NCI-H2171 treated with DMSO at 0.1 percent for 48 hours (cell line): ENCODE measurements at regions not wholly inside any gene's neighbourhood (a gene's known extent, or its start where the extent isn't known, plus 50 kb on each side); places are given as distances from the start of the nearest gene placed in this dataset.

Experiments used
- DNase-seq: peaks from one replicate; lab custom pipeline; 2025; lab: John Stamatoyannopoulos, UW

DNA sequence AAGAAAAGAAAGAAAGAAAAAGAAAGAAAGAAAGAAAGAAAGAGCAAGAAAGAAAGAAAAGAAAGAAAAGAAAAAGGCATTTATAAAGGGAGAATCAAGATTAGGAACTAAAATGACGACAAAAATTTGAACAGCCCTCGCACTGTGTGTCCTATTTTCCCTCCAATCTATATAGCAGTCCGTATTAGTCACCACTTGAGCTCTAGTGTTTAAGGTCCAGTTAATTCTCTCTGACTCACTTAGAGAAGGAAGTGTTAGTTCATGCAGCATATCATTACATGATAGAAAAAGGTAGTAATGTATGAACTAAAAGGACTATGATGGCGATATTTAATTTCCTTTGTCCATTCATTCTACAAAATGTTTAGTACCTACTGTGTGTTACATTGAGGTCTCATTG lies 122.7 kb downstream of the CBLL2 start:
- no peak for DNase-seq

DNA sequence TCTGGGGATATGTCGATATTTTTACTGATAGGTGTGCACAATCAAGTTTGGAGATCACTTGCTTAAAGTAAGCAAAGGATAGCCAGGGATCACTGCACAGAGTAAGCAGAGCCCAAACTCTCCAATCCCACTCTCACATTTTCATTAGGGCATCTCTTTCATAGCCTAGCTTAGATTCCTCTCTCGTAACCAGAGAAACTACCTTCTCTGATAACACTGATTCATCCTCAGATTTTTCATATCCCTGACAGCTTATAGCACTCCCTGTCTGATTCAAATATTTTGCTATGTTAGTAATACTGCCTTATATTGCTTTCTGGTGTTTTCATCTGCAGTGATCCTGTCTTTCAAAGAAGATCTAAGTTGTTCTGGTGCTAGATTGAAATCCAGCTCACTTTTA lies 123.7 kb downstream of the CBLL2 start:
- no peak for DNase-seq

- no peak for DNase-seq
Observed at GRCh38 chrX:22397566-22397965, 124.9 kb downstream of the CBLL2 start.

- peak; percentile 12 for DNase-seq
Observed at GRCh38 chrX:22399437-22400192, 126.9 kb downstream of the CBLL2 start.

DNA sequence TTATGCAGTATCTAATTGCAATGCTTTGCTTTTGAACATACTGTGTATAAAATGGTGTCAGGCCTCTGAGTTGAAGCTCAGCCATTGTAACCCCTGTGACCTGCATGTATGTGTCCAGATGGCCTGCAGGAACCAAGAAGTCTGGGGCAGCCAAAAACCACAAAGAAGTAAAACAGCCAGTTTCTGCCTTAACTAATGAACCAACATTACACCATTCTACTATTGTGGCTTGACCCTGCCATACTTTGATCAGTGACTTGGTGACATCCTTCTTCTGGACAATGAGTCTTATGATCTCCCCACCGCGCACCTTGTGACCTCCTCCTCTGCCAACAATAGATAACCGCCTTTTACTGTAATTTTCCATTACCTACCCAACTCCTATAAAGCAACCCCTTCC lies 131.6 kb downstream of the CBLL2 start:
- no peak for DNase-seq

GRCh38 chrX:22406201-22406737 lies 133.6 kb downstream of the CBLL2 start:
- DNase-seq, result no peak

DNA sequence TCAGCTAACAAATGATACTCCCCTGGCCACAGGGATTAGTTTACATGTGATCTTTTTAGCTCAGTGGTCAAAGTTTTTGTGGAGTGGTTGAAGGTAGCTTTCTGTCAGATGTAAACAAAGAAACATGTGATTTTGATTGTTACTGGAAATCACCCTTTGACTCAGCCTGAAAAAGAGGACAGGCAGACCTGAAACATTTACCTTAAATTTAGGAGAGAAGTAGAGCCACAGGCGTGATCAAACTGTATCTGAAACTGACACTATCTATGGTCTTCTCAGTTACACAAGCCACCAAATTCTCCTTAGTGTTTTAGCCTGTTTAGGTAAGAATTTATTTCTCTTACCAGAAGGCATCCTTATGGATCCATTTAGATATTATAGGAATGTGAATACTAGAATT lies 136.7 kb downstream of the CBLL2 start:
- DNase-seq, result no peak

DNA sequence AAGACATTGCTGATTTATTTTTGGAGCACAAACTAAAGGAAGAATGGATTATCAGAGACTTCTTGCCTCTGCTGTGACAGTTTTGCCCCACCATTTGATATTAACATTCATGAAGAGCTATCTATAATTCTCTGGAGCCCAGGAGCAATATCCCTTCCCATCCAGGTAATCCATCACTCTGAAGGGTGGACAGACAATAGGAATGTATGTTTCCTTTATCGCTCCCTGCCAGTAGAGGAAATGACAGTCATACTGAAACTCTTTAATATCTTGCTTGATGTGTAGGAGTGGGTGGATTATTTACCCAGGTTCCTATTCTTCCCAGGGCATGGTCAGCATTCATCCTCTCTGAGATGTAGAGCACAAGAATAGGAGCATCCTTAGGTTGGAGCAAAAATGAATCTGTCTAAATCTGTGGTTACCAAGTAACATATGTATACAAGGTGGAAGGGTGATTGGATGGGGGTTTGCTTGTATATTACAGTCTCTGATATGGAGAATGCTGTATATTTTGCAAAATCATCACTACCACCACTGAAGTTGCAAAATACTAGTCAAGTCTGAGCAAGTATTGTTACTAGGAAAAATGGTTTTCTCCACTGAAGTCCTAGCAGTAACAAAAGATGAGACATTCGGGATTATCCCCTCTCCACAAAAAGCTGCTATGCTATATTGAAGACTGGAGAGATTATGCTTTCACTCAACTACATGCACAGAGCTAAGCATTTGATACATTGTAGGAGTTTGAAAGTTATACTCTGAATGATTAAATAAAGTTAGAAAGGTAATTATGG lies 151.6 kb downstream of the CBLL2 start:
- no peak for DNase-seq

GRCh38 chrX:22424919-22425318 lies 152.2 kb downstream of the CBLL2 start:
- DNase-seq, result no peak

DNA sequence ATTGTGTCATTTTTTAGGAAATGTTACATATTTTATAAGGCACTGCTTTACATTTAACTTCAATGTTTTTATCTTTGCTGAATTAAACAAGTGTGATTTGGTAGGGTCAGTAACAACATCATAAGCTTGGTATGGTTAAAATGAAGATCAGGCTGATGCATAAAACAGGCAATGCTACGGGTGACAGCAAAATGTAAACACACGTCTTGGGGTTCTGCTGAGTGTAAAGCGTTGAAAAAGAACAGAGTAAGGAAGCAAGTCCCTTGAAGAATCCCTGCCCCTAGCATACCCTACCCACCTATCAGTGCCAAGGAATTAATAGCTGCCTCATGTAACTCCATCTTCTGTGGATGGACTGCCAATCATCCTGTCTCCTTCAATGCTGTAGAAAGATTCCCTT lies 157.0 kb downstream of the CBLL2 start:
- DNase-seq, result no peak

GRCh38 chrX:22430701-22431100 lies 158.0 kb downstream of the CBLL2 start:
- DNase-seq, result no peak

DNA sequence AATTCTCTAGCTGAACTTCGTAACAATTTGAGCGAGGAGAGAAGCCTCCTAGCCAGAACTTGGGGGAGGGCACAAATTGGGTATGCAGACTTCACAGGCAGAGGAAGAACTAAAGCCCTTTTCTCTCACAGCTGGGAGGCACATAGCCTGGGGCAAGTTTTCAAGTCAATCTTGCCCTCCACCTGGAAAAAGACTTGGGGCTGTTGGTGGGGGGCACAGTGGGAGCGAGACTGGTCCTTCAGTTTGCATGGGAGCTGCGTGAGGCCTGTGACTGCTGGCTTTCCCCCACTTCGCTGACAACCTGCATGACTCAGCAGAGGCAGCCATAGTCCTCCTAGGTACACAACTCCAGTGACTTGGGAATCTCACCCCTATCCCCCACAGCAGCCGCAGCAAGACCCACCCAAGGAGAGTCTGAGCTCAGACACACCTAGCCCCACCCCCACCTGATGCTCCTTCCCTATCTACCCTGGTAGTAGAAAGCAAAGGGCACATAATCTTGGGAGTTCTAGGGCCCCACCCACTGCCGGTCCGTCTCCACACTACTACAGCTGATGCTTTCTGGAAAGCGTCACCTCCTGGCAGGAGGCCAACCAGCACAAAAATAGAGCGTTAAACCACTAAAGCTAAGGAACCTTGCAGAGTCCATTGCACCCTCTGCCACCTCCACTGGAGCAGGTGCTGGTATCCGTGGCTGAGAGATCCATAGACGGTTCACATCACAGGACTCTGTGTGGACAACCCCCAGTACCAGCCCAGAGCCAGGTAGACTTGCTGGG lies 160.8 kb downstream of the CBLL2 start:
- DNase-seq, result no peak

DNA sequence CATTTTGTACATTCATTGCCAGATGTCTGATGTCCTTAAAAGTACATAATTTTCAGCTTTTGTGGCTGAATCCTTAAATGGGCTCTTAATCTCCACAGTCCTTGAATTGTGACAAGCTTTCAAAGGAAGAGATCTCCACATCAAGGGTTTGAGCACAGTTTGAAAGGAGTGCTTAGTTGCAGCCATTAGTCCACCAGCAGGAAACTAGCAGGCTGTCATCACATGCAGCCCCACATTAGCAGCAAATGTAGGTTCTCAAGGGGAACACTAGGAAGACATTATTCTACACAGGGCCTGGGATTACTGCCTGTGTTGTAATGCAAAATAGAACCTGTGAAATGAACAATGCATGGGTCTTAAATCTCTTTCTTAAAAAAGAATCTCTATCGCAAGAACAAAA lies 173.2 kb downstream of the CBLL2 start:
- no peak for DNase-seq

DNA sequence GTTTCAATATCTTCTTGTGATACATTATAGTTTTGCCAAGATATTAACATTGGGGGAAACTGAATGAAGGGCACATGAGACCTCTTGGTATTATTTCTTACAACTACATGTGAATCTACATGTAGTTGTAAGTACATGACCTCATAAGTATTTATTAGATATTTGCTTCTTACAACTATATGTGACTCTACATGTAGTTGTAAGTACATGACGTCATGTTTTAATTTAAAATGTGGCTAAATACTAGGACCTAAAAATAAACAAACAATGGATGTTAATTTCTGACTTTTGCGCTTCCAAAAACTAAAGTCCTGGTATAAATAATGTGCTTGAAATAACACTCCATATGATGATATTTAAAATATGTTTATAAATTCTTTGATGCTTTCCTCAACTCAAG lies 190.2 kb downstream of the CBLL2 start:
- DNase-seq, result no peak

DNA sequence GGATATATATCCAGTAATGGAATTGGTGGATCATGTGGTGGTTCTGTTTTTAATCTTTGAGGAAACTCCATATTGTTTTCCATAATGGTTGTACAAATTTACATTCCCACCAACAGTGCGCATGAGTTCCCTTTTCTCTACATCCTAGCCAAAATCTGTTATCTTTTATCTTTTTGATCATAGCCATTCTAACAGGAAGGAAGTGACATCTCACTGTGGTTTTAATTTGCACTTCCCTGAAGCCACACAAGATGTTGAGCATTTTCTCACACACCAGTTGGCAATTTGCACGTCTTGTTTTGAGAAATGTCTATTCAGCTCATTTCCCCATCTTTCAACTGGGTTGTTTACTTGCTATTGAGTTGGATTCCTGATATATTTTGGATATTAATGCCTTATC lies 194.9 kb downstream of the CBLL2 start:
- no peak for DNase-seq

- DNase-seq, result no peak
Observed at GRCh38 chrX:22481436-22481835, 208.7 kb downstream of the CBLL2 start.

- DNase-seq, result no peak
Observed at GRCh38 chrX:22486296-22486695, 213.6 kb downstream of the CBLL2 start.

GRCh38 chrX:22516893-22517292 lies 244.2 kb downstream of the CBLL2 start:
- DNase-seq, result peak; percentile 53

DNA sequence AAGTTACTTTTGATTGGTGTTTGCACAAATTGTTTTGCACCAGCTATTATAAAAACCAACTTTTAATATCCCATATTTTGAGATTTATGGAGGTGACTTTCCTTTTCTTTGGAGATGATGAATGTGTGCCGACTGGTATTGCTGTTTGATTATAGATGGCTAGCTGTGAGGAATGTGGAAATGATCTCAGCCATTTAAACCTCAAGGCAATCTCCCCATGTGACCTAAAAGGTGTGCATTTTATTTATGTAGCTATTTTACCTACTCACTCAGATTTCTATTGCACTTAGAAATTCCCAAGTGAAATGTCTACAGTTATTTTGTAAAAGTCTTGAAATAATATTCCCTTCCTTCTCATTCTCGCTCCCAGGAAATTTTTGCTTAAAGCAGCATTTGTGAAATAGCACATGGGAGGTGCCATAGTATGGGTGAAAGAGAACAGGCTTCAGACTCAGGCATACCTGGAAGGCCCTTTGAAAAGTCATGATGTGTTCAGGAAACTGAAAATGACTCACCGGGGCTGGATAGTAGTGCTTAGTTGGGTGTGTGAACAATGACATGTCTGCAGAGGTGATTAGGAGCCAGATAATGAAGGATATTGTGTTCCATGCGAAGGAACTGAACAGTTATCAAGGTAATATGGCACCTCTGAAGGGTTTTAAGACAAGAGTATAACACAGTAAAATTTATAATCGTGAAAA lies 247.6 kb downstream of the CBLL2 start:
- no peak for DNase-seq

DNA sequence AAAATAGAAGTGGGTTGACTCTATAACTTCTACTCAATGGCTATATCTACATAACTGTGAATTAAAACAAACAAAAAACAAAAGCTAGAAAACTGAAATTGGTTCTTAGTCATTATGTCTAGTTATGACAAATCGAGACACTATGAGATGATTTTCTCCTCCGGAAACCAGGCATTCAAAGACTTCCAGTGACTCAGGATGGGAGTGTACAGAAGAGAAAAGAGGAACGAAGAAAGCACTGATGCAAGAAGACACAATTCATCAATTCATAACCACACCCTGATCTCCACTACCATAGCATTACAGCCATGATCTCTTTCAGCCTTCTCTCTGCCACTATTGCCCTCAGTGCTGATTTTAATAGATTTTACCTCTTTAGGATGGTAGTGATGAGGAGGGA lies 253.6 kb downstream of the CBLL2 start:
- DNase-seq, result no peak

DNA sequence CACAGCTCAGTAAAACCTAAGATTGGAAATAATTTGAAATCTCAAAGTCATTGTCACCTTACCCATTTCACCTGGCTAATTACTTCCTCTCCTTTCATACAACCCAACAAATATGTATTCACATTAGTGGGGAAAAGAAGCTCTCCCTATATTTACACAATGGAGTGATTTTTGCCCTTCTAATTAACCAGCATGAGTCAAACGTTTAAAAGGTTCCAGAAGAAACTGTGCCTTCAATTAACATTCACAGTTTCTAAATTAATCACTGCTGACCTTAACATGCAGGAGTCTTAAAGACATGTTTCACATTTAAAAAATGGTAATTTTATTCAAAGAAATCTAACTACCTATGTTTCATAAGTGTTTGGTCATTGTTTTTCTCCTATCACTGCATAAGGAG lies 254.6 kb downstream of the CBLL2 start:
- no peak for DNase-seq

DNA sequence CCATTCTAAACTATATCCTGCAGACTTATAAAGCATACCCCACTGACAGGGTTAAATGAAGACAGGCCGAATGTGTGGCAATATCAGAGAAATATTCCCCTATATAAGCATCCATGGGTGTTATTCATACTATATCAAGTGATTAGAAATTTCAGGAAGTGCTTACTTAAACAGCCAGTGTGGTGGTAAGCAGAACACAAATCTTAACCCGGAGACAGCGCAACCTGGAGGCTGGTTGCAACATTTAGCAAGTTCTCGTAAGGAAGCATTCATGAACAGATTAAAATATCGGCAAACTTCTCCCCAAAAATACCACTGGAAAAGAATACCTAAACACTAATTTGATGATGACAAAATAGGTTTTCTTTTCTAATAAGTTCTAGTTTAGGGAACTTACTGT lies 261.2 kb downstream of the CBLL2 start:
- DNase-seq, result no peak
